Tibial nerve (tissue), 4 donors: ENCODE measurements at regions not wholly inside any gene's neighbourhood (a gene's known extent, or its start where the extent isn't known, plus 50 kb on each side); places are given as distances from the start of the nearest gene placed in this dataset.

Experiments
- CTCF ChIP-seq, 5 experiments: fragments of 200-600 bp in 3 of 5; fragments of 450-650 bp in 2 of 5; sonication (generic) in 3 of 5; IDR thresholded peaks; one replicate each; pipeline ENCODE4 v1.5.1; 2016 to 2019; ENCODE audit warnings: antibody characterized with exemption in 5 of 5, mild to moderate bottlenecking in 3 of 5, moderate library complexity in 2 of 5
- EP300 ChIP-seq, 2 donors: sonication (generic); formaldehyde crosslinking; IDR thresholded peaks; one replicate each; pipeline ENCODE4 v1.6.1; 2017; ENCODE audit warnings: antibody characterized with exemption in 2 of 2, mild to moderate bottlenecking in 1 of 2
- POLR2A ChIP-seq, 2 donors: fragments of 450-650 bp; IDR thresholded peaks; one replicate each; pipeline ENCODE4 v1.6.1; 2017; ENCODE audit warnings: antibody characterized with exemption in 2 of 2, mild to moderate bottlenecking in 2 of 2, moderate library complexity in 2 of 2

- TF ChIP-seq EP300 (IDR thresholded peaks at IDR 0.05), result no peak
- TF ChIP-seq CTCF (IDR thresholded peaks at IDR 0.05), result no peak
- TF ChIP-seq POLR2A (IDR thresholded peaks at IDR 0.05), result no peak
These were observed 139.4 kb upstream of the TENT5A start for GRCh38 chr6:81891874-81892273.
